SHP77 treated with DMSO at 0.1 percent for 48 hours (cell line): ENCODE measurements at regions not wholly inside any gene's neighbourhood (a gene's known extent, or its start where the extent isn't known, plus 50 kb on each side); places are given as distances from the start of the nearest gene placed in this dataset.
"Not testable (repeated sequence)": the region's sequence is repeated elsewhere in the genome, so short reads cannot be mapped to it uniquely, and the experiment has no call there.

Source experiments
- DNase-seq: peaks from one replicate; lab custom pipeline; 2025; lab: John Stamatoyannopoulos, UW

DNA sequence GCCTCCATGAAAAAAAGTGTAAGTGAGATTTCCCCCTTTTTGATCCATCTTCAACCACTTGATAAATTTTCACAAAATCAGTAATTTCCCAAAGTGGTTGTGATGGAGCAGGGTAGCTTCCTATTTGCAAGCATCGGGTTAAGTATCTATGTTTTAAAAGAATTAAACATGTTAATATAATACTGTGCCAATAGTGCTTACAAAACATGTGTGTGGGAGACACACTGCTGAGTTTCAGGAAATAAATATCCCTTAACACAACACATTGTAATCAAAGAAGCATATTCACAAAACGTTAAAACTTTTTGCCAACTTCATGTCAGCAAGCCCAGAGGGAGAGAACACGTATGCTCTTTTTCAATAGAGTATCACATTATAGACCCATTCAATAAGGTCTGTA is 526.9 kb downstream of the TTLL7 start:
- not testable (repeated sequence) for DNase-seq

DNA sequence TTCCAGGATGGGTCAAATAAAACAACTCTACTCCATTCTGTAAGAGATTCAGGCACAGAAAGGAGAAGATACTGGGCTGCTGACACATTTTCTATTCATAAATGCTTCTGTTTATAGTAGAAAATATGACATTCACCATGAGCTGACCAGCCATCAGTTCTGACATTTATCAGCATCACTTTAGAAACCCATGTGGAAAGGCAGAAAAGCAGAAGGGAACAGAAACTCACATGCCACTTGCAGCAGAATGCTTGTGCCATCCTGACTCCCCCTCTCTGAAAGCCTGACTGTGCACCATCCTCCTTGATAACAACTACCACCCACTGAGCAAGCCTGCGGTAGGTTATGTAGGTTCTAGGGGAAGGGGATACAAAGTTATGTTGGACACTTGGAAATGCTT is 527.7 kb downstream of the TTLL7 start:
- not testable (repeated sequence) for DNase-seq

DNA sequence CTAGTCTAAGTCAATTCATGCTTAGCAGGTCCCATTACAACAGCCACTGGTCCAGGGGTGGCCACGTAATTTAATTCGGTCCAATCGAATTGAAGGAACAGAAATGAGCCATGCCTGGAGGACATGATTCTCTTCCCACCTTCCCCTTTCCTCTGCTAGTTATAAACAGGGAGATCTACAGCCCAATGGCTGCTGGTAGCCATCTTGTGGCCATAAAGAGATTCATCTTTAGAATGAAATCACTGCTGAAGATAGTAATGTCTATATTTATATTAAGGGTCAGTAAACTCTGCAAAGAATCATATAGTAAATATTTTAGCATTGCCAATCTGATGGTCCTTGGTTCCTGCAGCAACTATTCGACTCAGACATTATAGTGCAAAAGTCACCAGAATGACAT is 530.6 kb downstream of the TTLL7 start:
- DNase-seq, result not testable (repeated sequence)

DNA sequence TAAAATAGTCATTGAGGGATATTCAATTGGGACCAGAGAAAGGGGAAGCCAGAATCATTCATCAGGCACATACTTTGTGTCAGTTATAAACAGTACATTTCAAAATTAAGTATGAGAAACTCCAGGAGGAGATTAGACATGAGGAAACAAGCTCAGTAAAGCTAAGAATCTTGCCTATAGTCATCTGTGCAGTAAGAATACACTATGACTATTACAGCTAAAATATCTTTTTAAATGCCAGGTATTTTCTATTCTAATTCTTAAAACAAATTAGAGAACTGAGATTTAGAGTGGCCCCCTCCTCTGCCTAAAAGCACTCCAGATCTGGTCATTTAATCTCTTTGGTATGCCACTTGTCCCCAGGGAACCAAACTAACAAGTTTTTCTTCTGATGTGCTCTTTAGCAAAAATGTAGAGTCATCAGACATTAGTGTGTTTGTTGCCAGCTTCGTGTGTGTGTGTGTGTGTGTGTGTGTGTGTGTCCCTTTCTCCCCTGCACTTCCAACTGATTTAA is 541.1 kb downstream of the TTLL7 start:
- not testable (repeated sequence) for DNase-seq

DNA sequence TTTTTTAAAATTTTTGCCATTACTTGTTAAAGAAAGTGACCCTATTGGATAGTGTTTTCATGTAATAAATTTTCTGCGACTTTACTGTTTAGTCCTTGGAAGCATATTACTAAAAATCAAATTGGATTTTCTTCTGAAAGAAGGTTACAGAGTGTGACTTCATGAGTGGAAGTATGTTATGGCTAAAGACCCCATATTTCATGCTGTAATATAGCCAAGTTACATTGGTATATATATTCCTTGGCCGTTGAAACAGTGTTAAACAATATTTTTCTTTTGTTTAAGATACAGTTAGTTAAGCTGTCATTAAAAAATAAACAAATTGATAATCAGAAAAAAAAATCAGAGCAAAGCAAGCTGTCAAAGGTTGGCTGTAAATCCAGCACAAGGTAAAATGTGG is 541.7 kb downstream of the TTLL7 start:
- not testable (repeated sequence) for DNase-seq

DNA sequence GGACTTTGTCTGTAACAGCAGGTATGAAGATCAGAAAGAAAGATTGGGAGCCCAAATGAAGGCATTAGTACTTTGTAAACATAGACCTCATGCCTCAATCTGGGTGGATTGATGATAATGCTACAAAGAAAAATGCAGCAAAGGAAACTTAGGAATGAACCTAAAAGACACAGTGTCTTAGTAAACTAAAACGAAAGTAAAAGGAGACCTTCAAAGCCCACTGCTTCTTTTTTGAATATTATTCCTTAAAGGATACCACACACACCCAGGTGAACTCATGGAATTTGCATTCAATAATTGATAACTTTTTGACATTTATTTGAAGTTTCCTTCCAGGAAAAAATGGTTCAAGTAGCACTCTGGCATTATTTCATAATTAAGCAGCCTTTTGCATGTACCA is 543.2 kb downstream of the TTLL7 start:
- not testable (repeated sequence) for DNase-seq

DNA sequence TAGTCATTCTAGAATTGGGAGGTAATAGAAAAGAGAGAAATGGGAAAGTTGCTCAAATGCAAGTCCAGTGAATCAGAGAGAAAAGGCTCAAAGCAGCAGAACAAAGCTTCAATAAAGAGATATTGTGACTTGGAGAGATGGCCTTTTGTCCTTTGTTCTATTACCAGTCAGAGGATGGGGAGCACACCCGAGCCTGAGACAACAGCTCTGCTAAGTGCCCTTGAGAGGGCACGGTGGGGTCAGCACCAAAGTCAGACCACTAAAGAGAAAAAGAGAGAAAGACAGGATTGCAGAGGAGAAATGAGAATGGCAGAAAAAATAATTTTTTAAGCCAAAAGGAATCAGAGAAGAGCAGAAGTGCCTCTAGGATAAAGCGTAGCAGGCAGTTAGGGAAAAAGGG is 553.1 kb downstream of the TTLL7 start:
- DNase-seq, result not testable (repeated sequence)

DNA sequence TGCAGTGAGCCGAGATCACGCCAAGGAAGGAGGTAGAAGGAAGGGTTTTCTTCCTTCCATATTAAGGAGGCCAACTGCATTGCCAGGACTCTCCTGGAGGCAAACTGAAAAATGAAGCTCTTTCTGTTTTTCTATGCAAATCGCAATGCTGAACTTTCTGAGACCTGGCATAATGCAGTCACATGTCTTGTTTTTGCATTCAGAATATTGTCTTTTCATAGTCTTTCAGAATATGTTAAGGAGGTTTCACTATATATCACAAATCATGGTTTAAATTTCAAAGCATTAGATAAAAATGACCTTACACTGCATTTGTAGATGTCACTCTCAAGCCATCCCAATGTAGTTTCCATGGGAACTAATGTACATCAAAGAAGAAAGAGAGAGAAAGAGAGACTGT is 556.5 kb downstream of the TTLL7 start:
- DNase-seq, result not testable (repeated sequence)

DNA sequence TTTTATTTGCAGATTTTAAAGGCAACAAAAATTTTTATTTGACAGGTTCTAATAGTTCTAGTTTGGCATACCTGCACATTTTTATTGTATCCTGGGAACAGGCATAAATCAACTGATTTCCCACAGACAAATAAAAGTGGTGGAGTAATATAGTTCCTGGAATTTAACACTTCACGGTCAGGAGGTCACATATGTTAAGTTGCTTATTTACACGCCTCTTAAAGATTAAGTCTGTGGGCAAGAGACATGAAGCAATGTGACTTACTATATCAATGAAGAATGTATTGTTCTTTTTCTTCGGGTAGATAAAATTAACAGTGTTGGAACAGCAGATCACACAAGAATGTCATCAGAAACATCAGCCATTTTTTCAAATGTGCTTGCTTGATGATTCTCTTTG is 558.3 kb downstream of the TTLL7 start:
- not testable (repeated sequence) for DNase-seq

DNA sequence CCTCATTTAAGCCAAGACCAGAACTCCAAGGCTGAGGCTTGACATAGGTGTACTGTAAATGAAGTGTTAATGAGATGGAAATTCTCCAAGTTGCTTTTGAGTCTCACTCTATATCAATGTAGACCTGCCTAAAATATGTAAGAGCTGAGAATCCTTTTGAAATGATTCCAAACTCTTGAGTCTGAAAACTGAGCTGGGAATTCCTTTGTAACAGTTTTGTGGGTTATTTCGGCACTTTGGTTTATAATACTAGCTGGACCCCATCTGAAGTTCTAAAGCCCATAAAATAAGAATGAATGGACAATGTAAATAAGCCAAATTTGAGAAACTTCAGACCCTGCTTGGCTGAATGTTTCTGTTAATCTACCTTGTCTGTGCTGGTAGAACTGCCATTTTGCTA is 558.9 kb downstream of the TTLL7 start:
- not testable (repeated sequence) for DNase-seq

DNA sequence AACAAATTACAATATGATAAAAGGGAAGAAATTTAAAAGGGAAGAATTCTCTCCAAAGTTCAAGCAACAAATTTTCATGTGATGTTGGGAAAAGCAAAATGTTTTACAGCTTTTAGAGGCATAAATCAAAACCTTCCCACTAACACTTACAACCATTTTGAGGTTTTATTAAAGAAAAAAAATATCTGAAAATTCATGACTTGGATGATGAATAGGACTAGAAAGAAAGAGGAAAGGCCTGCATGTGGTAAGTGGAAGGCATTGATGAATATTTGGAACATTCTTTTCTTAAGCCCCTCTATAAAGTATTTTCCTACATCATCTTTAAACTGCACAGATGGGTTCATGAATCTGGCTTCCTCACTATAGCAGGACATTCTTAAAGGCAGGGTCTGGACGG is 560.6 kb downstream of the TTLL7 start:
- not testable (repeated sequence) for DNase-seq

DNA sequence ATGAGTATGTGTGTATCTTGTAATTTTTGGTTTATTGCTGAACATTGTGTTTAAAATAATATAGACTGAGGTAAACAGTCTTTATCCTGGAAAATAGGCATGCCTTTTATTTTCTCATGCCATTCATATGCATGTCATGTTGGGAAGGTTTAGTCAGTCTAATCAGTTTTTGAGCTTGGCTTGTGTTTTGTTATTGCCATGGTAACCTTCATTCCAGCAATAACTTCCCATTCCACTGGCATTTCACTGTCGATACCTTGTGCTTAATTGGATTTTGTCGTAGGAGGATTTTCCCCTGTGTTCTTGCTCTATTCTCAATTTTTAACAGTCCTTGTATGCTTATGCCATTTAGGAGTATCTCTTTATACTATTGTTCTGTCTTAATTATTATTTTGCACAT is 563.6 kb downstream of the TTLL7 start:
- not testable (repeated sequence) for DNase-seq

DNA sequence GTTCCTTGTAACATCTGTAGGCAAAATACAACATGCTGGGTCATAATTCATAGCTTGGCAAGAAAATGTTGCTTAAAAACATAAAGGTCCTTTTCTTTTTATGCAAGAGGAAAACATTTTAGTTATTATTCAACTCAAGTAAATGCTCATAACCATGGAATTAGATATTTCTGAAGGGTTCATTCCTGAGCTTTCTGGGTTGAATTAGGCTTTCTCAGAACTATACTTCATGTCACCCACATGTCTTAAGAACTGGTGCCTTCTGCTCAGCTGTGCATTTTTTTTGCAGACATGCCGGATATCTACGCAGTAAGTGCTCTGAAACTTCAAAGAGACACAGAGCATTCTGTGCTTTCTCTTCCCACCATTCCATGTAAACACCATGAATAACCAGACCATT is 571.4 kb downstream of the TTLL7 start:
- not testable (repeated sequence) for DNase-seq

DNA sequence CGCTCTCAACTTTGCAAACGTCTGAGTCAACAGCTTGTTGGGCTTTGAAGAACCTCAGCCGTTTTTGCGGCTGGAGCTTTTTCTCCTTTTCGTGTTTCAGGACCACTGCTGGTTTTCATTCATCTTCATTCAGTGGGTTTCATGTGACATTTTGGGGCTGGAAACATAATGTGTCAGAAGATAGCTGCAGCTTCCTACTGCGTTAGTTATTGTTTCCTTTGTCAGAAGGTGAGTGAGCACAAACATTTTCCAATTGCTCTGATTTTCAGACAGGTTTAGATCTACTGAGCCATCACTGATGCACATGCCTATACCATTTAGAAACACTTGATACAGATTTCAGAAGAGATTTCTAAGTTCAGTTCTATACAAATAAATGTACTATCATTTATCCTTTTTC is 575.5 kb downstream of the TTLL7 start:
- not testable (repeated sequence) for DNase-seq

DNA sequence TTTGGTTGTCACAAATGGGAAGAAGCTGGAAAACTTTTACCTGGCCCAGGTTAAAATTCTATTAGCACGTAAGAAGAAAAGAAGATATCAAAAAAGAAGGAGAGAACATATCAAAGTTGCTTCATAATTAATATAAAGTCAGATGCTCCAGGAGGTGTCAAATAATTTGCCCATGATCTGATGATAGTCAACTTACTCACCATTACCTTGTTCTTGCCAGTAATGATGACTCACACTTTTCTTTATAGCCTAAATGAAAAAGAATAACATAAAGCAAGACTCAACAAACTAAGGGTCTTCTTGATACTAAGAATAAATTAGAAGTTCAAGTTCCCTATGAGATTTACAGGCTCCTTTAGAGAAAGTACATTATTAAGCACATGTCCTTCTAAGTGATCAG is 580.4 kb downstream of the TTLL7 start:
- DNase-seq, result no peak

DNA sequence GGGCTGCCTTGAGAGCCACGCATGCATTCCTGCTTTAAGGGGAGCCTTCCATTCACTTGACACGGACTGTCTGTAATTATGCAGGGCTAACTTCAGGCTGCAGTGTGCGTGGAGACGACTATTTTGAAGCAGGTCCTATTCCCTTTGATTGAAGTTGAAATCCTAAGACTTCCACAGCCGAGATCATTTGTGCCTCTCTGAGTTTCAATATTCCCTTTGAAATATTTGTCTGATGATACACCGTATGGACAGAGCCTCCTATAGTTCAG is 585.2 kb downstream of the TTLL7 start:
- not testable (repeated sequence) for DNase-seq

DNA sequence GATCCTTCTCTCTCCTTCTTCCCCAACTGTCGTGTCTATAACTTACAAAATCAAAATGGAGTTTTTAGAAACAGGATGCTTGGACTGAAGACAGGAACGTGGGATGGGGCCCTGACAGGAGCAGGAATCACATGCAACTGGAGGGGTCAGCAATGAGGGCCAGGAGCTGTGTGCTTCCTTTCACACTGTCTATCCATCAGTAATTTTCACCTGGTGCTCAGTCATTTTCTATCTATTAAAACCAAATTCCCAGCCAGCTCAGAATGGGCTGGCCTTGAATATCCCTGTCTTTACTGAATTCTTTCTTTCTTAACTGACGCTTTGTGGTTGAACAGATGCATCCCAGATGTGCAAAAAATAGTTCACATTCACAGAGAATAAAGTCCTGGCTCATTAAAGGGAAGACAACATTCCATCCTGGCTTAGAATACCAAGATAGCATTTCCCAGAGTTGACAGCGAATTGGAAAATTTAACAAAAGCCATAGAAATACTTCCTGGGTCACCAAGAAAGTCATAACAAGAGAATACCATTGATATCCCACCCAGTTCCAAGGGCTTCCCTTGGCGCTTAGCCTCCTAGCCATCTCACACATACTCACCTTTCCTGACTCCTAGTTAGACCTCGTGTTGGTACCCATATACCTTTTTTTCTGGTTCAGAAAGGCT is 588.1 kb downstream of the TTLL7 start:
- DNase-seq, result not testable (repeated sequence)

DNA sequence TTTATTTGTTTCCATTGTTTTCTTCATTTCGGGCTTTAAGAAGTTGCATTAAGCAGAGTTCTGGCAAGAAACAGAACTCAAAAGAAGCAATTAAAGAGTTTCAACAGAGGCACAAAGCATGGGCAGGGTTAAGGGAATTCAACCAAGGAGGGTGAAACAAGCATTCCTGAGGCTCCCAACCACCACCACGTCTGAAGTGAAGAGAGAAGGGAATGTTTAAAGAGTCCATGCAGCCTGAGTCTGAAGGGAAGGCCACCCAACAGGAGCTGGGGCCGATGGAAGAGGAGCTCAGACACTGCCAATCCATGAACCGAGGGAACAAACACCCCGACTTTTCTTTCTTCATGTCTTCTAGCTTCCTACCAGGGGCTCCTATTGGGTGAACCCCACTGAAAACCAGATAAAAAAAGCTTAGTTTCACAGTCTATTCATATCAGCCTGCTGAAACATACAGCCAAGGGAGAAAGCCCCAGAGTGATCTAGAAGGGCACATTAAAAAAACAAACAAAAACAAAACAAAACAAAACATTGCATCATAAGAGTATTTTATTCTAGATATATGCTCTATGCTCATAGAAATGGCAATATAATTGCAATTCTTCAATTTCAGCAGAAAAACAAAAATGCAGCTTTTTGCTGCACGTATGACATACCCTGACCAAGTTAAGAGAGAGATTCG is 592.1 kb downstream of the TTLL7 start:
- not testable (repeated sequence) for DNase-seq

DNA sequence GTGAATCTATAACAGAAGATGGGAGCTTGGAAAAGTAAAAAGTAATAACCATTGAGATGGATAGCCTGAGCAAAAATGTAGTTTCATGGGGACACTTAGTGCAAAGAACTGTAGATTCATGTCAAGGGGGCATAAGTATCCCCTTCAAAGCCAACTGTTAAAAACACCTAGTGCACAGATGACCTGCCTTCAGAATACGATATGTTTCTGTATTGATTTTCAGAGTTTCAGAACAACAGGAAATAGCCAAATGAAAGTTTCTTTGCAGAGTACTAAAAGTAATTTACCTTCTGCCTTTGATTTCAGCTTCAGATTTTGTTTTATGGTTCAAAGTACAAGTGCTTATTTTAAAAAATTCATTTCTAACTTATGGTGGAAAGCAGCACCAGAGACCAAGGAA is 593.1 kb downstream of the TTLL7 start:
- DNase-seq, result not testable (repeated sequence)

DNA sequence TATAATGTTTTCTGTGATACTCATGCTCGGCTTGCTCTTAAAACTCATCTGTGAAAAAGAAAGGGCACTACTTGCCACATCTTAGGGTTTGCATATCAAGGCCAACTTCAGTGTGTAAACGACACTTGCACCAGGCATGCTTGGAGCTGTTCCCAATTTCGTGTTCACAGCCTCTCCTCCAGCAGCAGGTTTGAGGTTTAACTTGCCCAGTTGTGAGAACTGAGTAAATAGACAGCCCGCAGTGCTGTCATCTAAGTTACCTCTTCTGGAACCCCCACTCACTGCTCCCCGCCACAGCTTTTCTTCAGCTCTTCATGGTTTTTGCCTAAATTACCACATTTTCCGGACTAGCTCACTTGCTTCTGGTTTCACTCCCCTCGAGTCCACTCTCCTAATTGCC is 595.4 kb downstream of the TTLL7 start:
- DNase-seq, result not testable (repeated sequence)

DNA sequence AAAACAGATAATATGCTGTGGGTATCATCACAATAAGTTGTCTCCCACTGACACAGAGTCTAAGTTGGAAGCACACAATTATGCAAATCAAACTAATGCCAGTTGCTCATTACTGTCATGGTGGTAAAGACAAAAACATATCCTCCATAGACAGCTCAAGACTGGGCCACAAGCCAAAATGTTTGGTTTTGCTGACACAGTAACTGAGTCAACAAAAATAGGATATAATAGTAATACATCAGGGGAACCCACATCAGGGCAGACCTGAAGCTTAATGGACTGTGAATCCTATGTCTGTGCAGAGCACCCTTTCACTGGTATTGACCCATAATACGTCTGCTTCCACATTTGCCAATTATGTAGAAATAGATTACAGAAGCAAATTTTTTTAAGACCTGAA is 597.8 kb downstream of the TTLL7 start:
- DNase-seq, result not testable (repeated sequence)

DNA sequence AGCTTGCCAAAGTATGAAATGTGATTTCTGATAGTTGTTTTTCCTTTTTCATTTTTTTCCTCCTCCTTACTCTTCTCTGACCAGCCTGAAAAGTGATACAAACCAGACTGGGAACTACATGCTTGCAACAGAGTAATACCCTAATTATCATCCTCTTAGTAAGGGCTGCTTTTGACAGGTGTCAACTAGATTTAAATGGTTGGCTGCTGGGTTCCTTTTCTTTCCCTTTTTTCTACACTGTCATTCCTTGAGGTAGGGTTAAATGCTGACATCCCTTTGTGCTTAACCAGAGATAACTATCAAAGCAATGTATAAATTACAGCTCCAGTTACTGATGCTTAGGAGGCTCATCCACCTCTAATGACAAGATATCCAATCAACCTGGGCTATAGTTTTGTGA is 598.8 kb downstream of the TTLL7 start:
- DNase-seq, result not testable (repeated sequence)

DNA sequence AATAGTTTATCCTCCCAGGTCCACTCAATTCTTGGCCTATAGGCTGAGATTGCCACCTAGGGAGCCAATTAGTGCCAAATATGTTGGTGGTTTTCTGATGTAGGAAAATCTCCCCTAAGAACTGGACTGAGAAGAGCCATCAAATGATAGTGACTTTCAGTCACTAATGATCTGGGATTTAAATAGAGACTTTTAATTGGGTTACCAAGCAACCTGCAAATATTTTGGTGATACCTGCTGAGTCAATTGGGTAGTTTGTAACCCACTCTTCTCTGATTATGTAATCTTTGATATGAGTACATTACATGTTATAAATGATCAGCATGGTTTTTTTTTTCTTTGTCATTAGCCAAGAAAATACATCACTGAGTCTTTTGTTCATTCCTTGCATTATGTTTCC is 600.8 kb downstream of the TTLL7 start:
- DNase-seq, result not testable (repeated sequence)

DNA sequence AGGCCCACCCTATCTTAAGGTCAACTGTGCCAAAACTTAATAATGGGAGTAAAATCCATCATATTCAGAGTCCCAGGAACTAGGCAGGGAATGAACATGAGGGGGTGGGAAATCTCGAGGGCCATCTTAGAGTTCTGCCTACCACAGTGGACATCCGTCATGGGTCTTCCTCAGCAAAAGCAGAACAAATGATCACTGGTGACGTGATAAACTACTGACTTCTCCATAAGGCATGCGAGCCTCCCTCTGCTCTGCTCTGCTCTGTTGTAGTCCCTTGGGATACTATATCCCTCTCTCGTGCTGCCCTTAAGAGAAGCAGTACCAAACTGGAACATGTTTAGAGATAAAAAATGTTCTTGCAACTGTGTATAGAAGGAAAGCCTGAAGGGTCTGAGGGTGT is 603.8 kb downstream of the TTLL7 start:
- DNase-seq, result not testable (repeated sequence)
